Tibial nerve (tissue), 3 donors: ENCODE measurements at regions not wholly inside any gene's neighbourhood (a gene's known extent, or its start where the extent isn't known, plus 50 kb on each side); places are given as distances from the start of the nearest gene placed in this dataset.

ENCODE experiments used
- POLR2A ChIP-seq, 2 donors: fragments of 450-650 bp; IDR thresholded peaks; one replicate each; pipeline ENCODE4 v1.6.1; 2017; ENCODE audit warnings: antibody characterized with exemption in 2 of 2, mild to moderate bottlenecking in 2 of 2, moderate library complexity in 2 of 2
- TF ChIP-seq, protein P1 (sequence below), 5 experiments: fragments of 200-600 bp in 3 of 5; fragments of 450-650 bp in 2 of 5; sonication (generic) in 3 of 5; IDR thresholded peaks; one replicate each; pipeline ENCODE4 v1.5.1; 2016 to 2019; ENCODE audit warnings: antibody characterized with exemption in 5 of 5, mild to moderate bottlenecking in 3 of 5, moderate library complexity in 2 of 5

DNA sequence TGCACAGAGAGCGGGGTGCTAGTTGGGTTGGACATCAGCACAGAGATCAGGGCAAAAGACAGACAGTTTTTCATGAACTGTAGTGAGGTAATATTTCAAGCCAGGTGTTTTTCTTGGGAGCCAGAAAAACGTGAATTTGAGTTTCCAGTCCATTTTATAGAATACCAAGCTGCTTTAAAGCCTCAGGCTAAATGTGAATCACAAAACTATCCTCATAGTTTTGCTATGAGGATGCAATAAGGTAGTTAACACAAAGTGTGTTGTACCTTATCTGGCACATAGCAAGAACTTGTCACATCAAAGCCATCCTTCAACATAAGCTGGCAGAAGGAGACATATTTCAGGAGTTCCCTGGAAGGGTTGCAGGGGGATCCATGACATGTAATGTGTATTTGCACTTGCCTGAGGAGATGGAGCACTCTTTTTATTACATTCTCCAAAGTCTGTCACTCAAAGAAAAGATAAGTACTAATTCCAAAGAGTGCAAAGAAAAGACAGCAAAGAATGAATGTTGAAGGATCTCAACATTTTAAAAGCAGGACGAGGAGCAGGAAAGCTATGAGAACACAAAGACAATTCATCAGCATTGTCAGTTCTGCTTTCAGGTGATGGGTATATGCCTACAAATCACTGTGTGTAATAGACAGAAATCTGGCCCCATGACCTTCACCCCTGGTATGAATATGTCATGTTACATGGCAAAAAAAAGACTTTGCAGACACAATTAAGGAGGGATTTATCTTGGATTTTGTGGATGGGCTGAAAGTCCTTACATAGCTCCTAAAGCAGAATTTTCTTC is 1046.4 kb downstream of the NTRK3 start:
- no peak for TF ChIP-seq POLR2A (IDR thresholded peaks at IDR 0.05)
- TF ChIP-seq, protein P1, sequence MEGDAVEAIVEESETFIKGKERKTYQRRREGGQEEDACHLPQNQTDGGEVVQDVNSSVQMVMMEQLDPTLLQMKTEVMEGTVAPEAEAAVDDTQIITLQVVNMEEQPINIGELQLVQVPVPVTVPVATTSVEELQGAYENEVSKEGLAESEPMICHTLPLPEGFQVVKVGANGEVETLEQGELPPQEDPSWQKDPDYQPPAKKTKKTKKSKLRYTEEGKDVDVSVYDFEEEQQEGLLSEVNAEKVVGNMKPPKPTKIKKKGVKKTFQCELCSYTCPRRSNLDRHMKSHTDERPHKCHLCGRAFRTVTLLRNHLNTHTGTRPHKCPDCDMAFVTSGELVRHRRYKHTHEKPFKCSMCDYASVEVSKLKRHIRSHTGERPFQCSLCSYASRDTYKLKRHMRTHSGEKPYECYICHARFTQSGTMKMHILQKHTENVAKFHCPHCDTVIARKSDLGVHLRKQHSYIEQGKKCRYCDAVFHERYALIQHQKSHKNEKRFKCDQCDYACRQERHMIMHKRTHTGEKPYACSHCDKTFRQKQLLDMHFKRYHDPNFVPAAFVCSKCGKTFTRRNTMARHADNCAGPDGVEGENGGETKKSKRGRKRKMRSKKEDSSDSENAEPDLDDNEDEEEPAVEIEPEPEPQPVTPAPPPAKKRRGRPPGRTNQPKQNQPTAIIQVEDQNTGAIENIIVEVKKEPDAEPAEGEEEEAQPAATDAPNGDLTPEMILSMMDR (IDR thresholded peaks at IDR 0.05) = no peak
